Activated CD8-positive, alpha-beta T cell treated with anti-CD3 and anti-CD28 coated beads for 36 hours (primary cell): ENCODE measurements at regions not wholly inside any gene's neighbourhood (a gene's known extent, or its start where the extent isn't known, plus 50 kb on each side); places are given as distances from the start of the nearest gene placed in this dataset.
A peak's percentile ranks its signal among the peaks of the same experiment; 100 is the strongest.

Source experiments
- ATAC-seq: fragments of 200-7000 bp; cut with Tn5 transposase; one replicate; pipeline ENCODE4 v1.10.0; 2021; ENCODE audit warnings: mild to moderate bottlenecking, moderate library complexity
- CTCF ChIA-PET: fragments of 350-600 bp; sonication (Branson Sonifier 250); formaldehyde crosslinking; loops from one replicate; lab custom pipeline; 2021; ENCODE audit warnings: antibody characterized with exemption; lab: Charles Lee
- POLR2A ChIA-PET: fragments of 350-600 bp; sonication (Branson Sonifier 250); formaldehyde crosslinking; loops from one replicate; lab custom pipeline; 2021; ENCODE audit warnings: antibody characterized with exemption; lab: Charles Lee
- DNase-seq: peaks from one replicate; pipeline ENCODE4 v3.0.0-alpha.2; 2020
- H3K27ac Mint-ChIP-seq: one replicate; pipeline ENCODE4 v1.8.0; 2021; ENCODE audit warnings: mild to moderate bottlenecking, mixed read lengths
- H3K27me3 Mint-ChIP-seq: one replicate; pipeline ENCODE4 v1.8.0; 2021; ENCODE audit warnings: mixed read lengths
- H3K36me3 Mint-ChIP-seq: one replicate; pipeline ENCODE4 v1.8.0; 2021; ENCODE audit warnings: low read depth, mixed read lengths
- H3K4me1 Mint-ChIP-seq: one replicate; pipeline ENCODE4 v1.8.0; 2021; ENCODE audit warnings: low read depth, mixed read lengths
- H3K4me3 Mint-ChIP-seq: one replicate; pipeline ENCODE4 v1.8.0; 2021; ENCODE audit warnings: mild to moderate bottlenecking, moderate library complexity, mixed read lengths
- H3K9me3 Mint-ChIP-seq: one replicate; pipeline ENCODE4 v1.8.0; 2021; ENCODE audit warnings: mixed read lengths
- CTCF ChIP-seq: fragments of 200-600 bp; IDR thresholded peaks from one replicate; pipeline ENCODE4 v1.8.0; 2022; ENCODE audit warnings: antibody characterized with exemption, mild to moderate bottlenecking
- intact Hi-C: fragments of 100-400 bp; cut with micrococcal nuclease; formaldehyde crosslinking; loops from one replicate; pipeline ENCODE4 v1.10.0; 2022

- Mint-ChIP-seq H3K4me3 (no peak overlapping the region), H3K27ac (no peak overlapping the region), H3K27me3 (no peaks in the 10 kb centered on the region), H3K9me3 (no peaks in the 10 kb centered on the region), H3K4me1 (no peaks in the 10 kb centered on the region), H3K36me3 (no peaks in the 10 kb centered on the region)
- intact Hi-C loops: no loop called here
- no peak for ATAC-seq
- POLR2A ChIA-PET: no interaction called here
- no peak for DNase-seq
- CTCF ChIA-PET: no interaction called here
- no peak for TF ChIP-seq CTCF
Measured at GRCh38 chr4:128384765-128385598, 97.4 kb upstream of the PGRMC2 start.

DNA sequence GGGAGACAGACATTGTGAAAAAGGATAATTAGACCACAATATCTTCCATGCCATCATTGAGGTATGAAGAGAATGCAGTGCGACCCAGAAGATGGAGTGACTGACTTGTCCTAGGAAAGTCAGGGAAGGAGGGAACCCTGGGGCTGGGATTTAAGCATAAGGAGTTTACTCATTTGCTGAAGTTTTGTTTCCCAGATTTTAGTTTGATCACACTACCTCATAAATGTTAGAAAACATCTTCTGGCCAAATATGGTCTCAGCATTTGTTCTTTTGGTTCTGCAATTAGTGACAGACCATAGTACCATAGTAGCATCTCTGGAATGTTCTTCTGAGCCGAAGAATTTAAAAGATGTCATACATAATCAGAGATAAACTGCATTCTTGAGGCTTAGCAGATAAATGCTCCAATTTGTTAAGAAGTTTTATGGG, 96.5 kb upstream of the PGRMC2 start:
- ChIA-PET CTCF (no interaction called here), POLR2A (no interaction called here)
- no peaks in the 10 kb centered on the region for H3K9me3 Mint-ChIP-seq
- no peaks in the 10 kb centered on the region for H3K4me1 Mint-ChIP-seq
- ATAC-seq: no peak
- H3K27ac Mint-ChIP-seq: no peak overlapping the region
- H3K27me3 Mint-ChIP-seq: no peaks in the 10 kb centered on the region
- no peaks in the 10 kb centered on the region for H3K36me3 Mint-ChIP-seq
- no peak for TF ChIP-seq CTCF
- H3K4me3 Mint-ChIP-seq: no peak overlapping the region
- intact Hi-C loops: no loop called here
- no peak for DNase-seq

DNA sequence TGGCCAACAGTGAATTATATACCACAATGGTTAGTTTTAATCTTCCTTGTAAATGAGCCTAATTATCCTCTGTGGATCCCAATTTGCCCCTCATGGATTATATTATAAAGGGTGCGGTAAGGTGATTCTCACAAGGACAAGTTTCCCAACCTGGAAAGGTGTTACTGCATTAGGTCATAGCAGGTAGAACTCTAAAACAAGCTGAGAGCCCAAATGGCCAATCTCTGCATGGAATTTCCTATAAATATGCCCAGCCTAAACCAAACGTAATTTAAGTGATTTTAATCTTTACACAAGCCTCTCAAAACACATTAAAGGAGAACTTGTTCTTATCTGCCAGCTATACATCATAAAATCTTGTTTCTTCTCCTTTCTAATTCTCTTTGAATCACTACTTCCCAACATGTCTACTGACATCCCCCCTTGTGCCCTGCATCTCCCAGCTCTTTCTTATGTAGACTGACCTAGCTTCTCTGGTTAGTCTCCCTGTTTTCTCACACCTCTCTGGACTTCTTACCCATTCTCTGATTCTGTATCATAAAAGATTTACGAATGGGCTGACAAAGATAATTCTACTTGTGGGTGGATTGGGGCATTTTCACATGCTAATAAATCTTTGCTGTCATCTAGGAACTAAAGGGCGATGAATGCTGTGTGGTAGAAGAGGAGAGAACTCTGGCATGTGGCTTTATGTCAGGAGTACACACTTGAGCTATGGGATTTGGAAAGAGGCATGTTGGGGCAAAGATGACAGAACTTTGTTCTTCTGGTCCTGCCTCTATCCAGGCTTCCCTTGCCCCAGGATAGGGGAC, 94.3 kb upstream of the PGRMC2 start:
- Mint-ChIP-seq H3K36me3 (no peaks in the 10 kb centered on the region), H3K27ac (no peak overlapping the region), H3K4me1 (no peaks in the 10 kb centered on the region), H3K9me3 (peaks cover 3% of the 10 kb centered on the region), H3K27me3 (no peaks in the 10 kb centered on the region), H3K4me3 (no peak overlapping the region)
- ATAC-seq: no peak
- intact Hi-C loops: no loop called here
- ChIA-PET POLR2A (no interaction called here), CTCF (interaction anchor here (1.0 kb wide), 1 partner anchor 84 kb away, joined by 3 read pairs; no protein-coding TSS in a partner anchor)
- no peak for DNase-seq
- no peak for TF ChIP-seq CTCF

DNA sequence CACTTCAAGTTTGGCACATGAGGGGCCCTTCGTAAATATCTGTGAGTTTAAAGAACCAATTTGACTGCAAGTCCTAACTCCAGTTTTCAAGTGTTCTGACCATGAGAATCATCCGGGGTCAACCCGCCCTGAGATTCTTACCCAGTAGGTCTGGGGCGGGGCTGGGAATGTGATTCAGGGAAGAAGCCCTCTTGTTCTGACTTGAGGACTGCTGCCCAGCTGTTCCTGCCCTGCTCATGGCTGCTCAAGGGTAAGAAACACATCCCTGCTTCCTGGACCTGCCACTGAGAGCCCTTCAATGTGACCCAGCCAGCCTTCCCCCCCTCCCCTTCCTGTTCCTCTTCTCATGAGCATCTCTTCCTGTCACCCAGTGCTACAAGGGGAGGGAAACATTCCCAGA, 92.7 kb upstream of the PGRMC2 start:
- H3K27ac Mint-ChIP-seq: no peak overlapping the region
- no peak for ATAC-seq
- intact Hi-C loops: no loop called here
- no peaks in the 10 kb centered on the region for H3K36me3 Mint-ChIP-seq
- ChIA-PET CTCF (no interaction called here), POLR2A (no interaction called here)
- no peak for DNase-seq
- TF ChIP-seq CTCF: no peak
- no peak overlapping the region for H3K4me3 Mint-ChIP-seq
- no peaks in the 10 kb centered on the region for H3K27me3 Mint-ChIP-seq
- peaks cover 5% of the 10 kb centered on the region for H3K9me3 Mint-ChIP-seq
- H3K4me1 Mint-ChIP-seq: no peaks in the 10 kb centered on the region

DNA sequence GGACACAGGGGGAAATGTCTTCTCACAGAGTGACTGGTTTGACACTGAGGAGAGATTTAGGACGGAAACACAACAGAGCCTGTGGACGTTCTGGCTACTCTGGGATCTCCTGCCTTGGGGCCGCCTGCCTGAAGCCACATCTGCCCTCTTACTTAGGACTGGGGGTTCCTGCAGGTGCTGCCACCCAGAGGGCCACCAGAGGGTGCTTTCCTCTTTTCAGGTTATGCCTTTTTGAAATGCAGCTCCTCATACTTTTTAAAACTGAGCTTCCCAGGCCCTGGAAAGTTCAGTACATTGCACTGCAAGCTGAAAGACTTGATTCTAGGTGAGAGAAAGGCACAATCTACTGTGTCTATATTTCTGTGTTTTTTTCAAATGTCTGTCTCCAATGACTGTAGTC, 92.2 kb upstream of the PGRMC2 start:
- ATAC-seq (no peak), DNase-seq (peak; percentile 24)
- POLR2A ChIA-PET: no interaction called here
- Mint-ChIP-seq H3K27me3 (no peaks in the 10 kb centered on the region), H3K9me3 (peaks cover 5% of the 10 kb centered on the region), H3K4me1 (no peaks in the 10 kb centered on the region), H3K27ac (no peak overlapping the region), H3K4me3 (no peak overlapping the region), H3K36me3 (no peaks in the 10 kb centered on the region)
- no peak for TF ChIP-seq CTCF
- intact Hi-C loops: no loop called here
- CTCF ChIA-PET: no interaction called here
